ENCODE measurements at regions not wholly inside any gene's neighbourhood (a gene's known extent, or its start where the extent isn't known, plus 50 kb on each side); places are given as distances from the start of the nearest gene placed in this dataset.
A peak's percentile ranks its signal among the peaks of the same experiment; 100 is the strongest.

GRCh38 chr4:77538574-77539157 is 67.0 kb upstream of the CXCL13 start:
- no peaks in the 10 kb centered on the region for H3K36me3 ChIP-seq
- H3K4me3 ChIP-seq = no peak overlapping the region
- peak in 1 of 2 donors; percentile 75 for DNase-seq (ENCODE audit: low read depth in 1 of 2, low spot score in 1 of 2)
- TF ChIP-seq CTCF (IDR thresholded peaks at IDR 0.05; ENCODE audit: low read depth, low read length) = no peak
- no peaks in the 10 kb centered on the region for H3K9me3 ChIP-seq (ENCODE audit: low read depth)
- no peaks in the 10 kb centered on the region for H3K27me3 ChIP-seq
- no peaks in the 10 kb centered on the region for H3K4me1 ChIP-seq (ENCODE audit: low read depth)
- no peak overlapping the region for H3K27ac ChIP-seq
